Lower leg skin (tissue), 3 donors: ENCODE measurements at regions not wholly inside any gene's neighbourhood (a gene's known extent, or its start where the extent isn't known, plus 50 kb on each side); places are given as distances from the start of the nearest gene placed in this dataset.

ENCODE experiments used
- CTCF ChIP-seq, 3 donors: fragments of 450-650 bp; IDR thresholded peaks; one replicate each; pipeline ENCODE4 v1.5.1; 2016; ENCODE audit warnings: antibody characterized with exemption in 3 of 3, mild to moderate bottlenecking in 3 of 3, moderate library complexity in 2 of 3
- POLR2A ChIP-seq, 2 donors: fragments of 450-650 bp; IDR thresholded peaks; one replicate each; pipeline ENCODE4 v1.6.1; 2016 to 2017; ENCODE audit warnings: antibody characterized with exemption in 2 of 2, mild to moderate bottlenecking in 1 of 2, moderate library complexity in 1 of 2

GRCh38 chr20:52622081-52622480, 350.1 kb upstream of the TSHZ2 start:
- no peak for TF ChIP-seq CTCF (IDR thresholded peaks at IDR 0.05)
- TF ChIP-seq POLR2A (IDR thresholded peaks at IDR 0.05): no peak
